Activated CD8-positive, alpha-beta T cell treated with anti-CD3 and anti-CD28 coated beads for 36 hours (primary cell): ENCODE measurements at regions not wholly inside any gene's neighbourhood (a gene's known extent, or its start where the extent isn't known, plus 50 kb on each side); places are given as distances from the start of the nearest gene placed in this dataset.

Experiments used
- ATAC-seq: fragments of 200-7000 bp; cut with Tn5 transposase; one replicate; pipeline ENCODE4 v1.10.0; 2021; ENCODE audit warnings: mild to moderate bottlenecking, moderate library complexity
- CTCF ChIA-PET: fragments of 350-600 bp; sonication (Branson Sonifier 250); formaldehyde crosslinking; loops from one replicate; lab custom pipeline; 2021; ENCODE audit warnings: antibody characterized with exemption; lab: Charles Lee
- POLR2A ChIA-PET: fragments of 350-600 bp; sonication (Branson Sonifier 250); formaldehyde crosslinking; loops from one replicate; lab custom pipeline; 2021; ENCODE audit warnings: antibody characterized with exemption; lab: Charles Lee
- DNase-seq: peaks from one replicate; pipeline ENCODE4 v3.0.0-alpha.2; 2020
- H3K27ac Mint-ChIP-seq: one replicate; pipeline ENCODE4 v1.8.0; 2021; ENCODE audit warnings: mild to moderate bottlenecking, mixed read lengths
- H3K27me3 Mint-ChIP-seq: one replicate; pipeline ENCODE4 v1.8.0; 2021; ENCODE audit warnings: mixed read lengths
- H3K36me3 Mint-ChIP-seq: one replicate; pipeline ENCODE4 v1.8.0; 2021; ENCODE audit warnings: low read depth, mixed read lengths
- H3K4me1 Mint-ChIP-seq: one replicate; pipeline ENCODE4 v1.8.0; 2021; ENCODE audit warnings: low read depth, mixed read lengths
- H3K4me3 Mint-ChIP-seq: one replicate; pipeline ENCODE4 v1.8.0; 2021; ENCODE audit warnings: mild to moderate bottlenecking, moderate library complexity, mixed read lengths
- H3K9me3 Mint-ChIP-seq: one replicate; pipeline ENCODE4 v1.8.0; 2021; ENCODE audit warnings: mixed read lengths
- CTCF ChIP-seq: fragments of 200-600 bp; IDR thresholded peaks from one replicate; pipeline ENCODE4 v1.8.0; 2022; ENCODE audit warnings: antibody characterized with exemption, mild to moderate bottlenecking
- intact Hi-C: fragments of 100-400 bp; cut with micrococcal nuclease; formaldehyde crosslinking; loops from one replicate; pipeline ENCODE4 v1.10.0; 2022

- Mint-ChIP-seq H3K36me3 (no peaks in the 10 kb centered on the region), H3K27ac (no peak overlapping the region), H3K4me3 (no peak overlapping the region), H3K9me3 (no peaks in the 10 kb centered on the region), H3K27me3 (peaks cover 7% of the 10 kb centered on the region), H3K4me1 (no peaks in the 10 kb centered on the region)
- DNase-seq (no peak), ATAC-seq (no peak)
- ChIA-PET POLR2A (no interaction called here), CTCF (interaction anchor here (1.1 to 1.7 kb wide), 2 partner anchors 18 to 157 kb away, joined by 5 to 6 read pairs; no protein-coding TSS in a partner anchor)
- TF ChIP-seq CTCF = no peak
- intact Hi-C loops = loop anchor here (10.0 kb wide), 1 partner anchor 447 kb away; no protein-coding TSS in a partner anchor
These were observed 67.5 kb upstream of the FAM241A start for GRCh38 chr4:112077743-112078142.

GRCh38 chr4:112082954-112083586 lies 62.2 kb upstream of the FAM241A start:
- Mint-ChIP-seq H3K27ac (no peak overlapping the region), H3K9me3 (no peaks in the 10 kb centered on the region), H3K4me1 (peaks cover 2% of the 10 kb centered on the region), H3K4me3 (no peak overlapping the region), H3K36me3 (no peaks in the 10 kb centered on the region), H3K27me3 (peaks cover 7% of the 10 kb centered on the region)
- DNase-seq (no peak), ATAC-seq (no peak)
- POLR2A ChIA-PET = no interaction called here
- CTCF ChIA-PET = interaction anchor here (1.0 kb wide), 1 partner anchor 441 kb away, joined by 4 read pairs; no protein-coding TSS in a partner anchor
- intact Hi-C loops = no loop called here
- TF ChIP-seq CTCF = no peak

GRCh38 chr4:112083587-112084347 lies 61.5 kb upstream of the FAM241A start:
- intact Hi-C loops = no loop called here
- POLR2A ChIA-PET = no interaction called here
- Mint-ChIP-seq H3K9me3 (no peaks in the 10 kb centered on the region), H3K4me3 (no peak overlapping the region), H3K27ac (no peak overlapping the region), H3K4me1 (peaks cover 2% of the 10 kb centered on the region), H3K27me3 (peaks cover 7% of the 10 kb centered on the region), H3K36me3 (no peaks in the 10 kb centered on the region)
- ATAC-seq (no peak), DNase-seq (no peak)
- CTCF ChIA-PET = interaction anchor here (0.8 to 1.1 kb wide), 4 partner anchors 8 to 21 kb away, joined by 3 read pairs; no protein-coding TSS in a partner anchor
- no peak for TF ChIP-seq CTCF

- ChIA-PET CTCF (interaction anchor here (1.1 kb wide), 1 partner anchor 13 kb away, joined by 3 read pairs; no protein-coding TSS in a partner anchor), POLR2A (no interaction called here)
- no peak for TF ChIP-seq CTCF
These were observed 59.9 kb upstream of the FAM241A start for GRCh38 chr4:112085156-112086035.

More at GRCh38 chr4:112085156-112086035, 59.9 kb upstream of the FAM241A start:
- H3K4me3 Mint-ChIP-seq = no peak overlapping the region
- ATAC-seq (no peak), DNase-seq (no peak)
- H3K4me1 Mint-ChIP-seq = peaks cover 2% of the 10 kb centered on the region
- no peaks in the 10 kb centered on the region for H3K9me3 Mint-ChIP-seq
- intact Hi-C loops = no loop called here
- H3K27ac Mint-ChIP-seq = no peak overlapping the region
- peaks cover 2% of the 10 kb centered on the region for H3K27me3 Mint-ChIP-seq
- H3K36me3 Mint-ChIP-seq = no peaks in the 10 kb centered on the region
